GM18520 (cell line): ENCODE measurements at regions not wholly inside any gene's neighbourhood (a gene's known extent, or its start where the extent isn't known, plus 50 kb on each side); places are given as distances from the start of the nearest gene placed in this dataset.
"Not testable (repeated sequence)": the region's sequence is repeated elsewhere in the genome, so short reads cannot be mapped to it uniquely, and the experiment has no call there.

Experiments used
- ATAC-seq: cut with Tn5 transposase; IDR thresholded peaks from one replicate; pipeline ENCODE4 v1.9.1; 2021; ENCODE audit not compliant: unreplicated experiment

GRCh38 chr3:102896851-102897621 is 462.2 kb downstream of the ZPLD1 start:
- no peak for ATAC-seq

GRCh38 chr3:102904629-102905028 is 469.8 kb downstream of the ZPLD1 start:
- no peak for ATAC-seq

- ATAC-seq: no peak
Measured at GRCh38 chr3:102905811-102906210, 471.0 kb downstream of the ZPLD1 start.

GRCh38 chr3:102906818-102907217 is 472.0 kb downstream of the ZPLD1 start:
- ATAC-seq: no peak

GRCh38 chr3:102909904-102910303 is 475.1 kb downstream of the ZPLD1 start:
- no peak for ATAC-seq

- no peak for ATAC-seq
Measured at GRCh38 chr3:102916532-102916931, 481.7 kb downstream of the ZPLD1 start.

GRCh38 chr3:102926618-102927017 is 491.8 kb downstream of the ZPLD1 start:
- ATAC-seq: no peak

GRCh38 chr3:102933377-102933776 is 498.6 kb downstream of the ZPLD1 start:
- ATAC-seq: no peak

- no peak for ATAC-seq
Measured at GRCh38 chr3:102936511-102937045, 501.8 kb downstream of the ZPLD1 start.

- ATAC-seq: no peak
Measured at GRCh38 chr3:102941786-102942185, 507.0 kb downstream of the ZPLD1 start.

- ATAC-seq: not testable (repeated sequence)
Measured at GRCh38 chr3:102946445-102946844, 511.6 kb downstream of the ZPLD1 start.

GRCh38 chr3:102972350-102972749 is 537.5 kb downstream of the ZPLD1 start:
- ATAC-seq: no peak

GRCh38 chr3:102974333-102974732 is 539.5 kb downstream of the ZPLD1 start:
- ATAC-seq: no peak

GRCh38 chr3:102979191-102979590 is 544.4 kb downstream of the ZPLD1 start:
- ATAC-seq: no peak

- ATAC-seq: no peak
Measured at GRCh38 chr3:102979682-102980354, 545.0 kb downstream of the ZPLD1 start.

- ATAC-seq: no peak
Measured at GRCh38 chr3:102980355-102980696, 545.5 kb downstream of the ZPLD1 start.

GRCh38 chr3:103002425-103003176 is 567.8 kb downstream of the ZPLD1 start:
- ATAC-seq: no peak

GRCh38 chr3:103006526-103007183 is 571.8 kb downstream of the ZPLD1 start:
- ATAC-seq: no peak

GRCh38 chr3:103009609-103010008 is 574.8 kb downstream of the ZPLD1 start:
- no peak for ATAC-seq

GRCh38 chr3:103025880-103026279 is 591.1 kb downstream of the ZPLD1 start:
- no peak for ATAC-seq

- no peak for ATAC-seq
Measured at GRCh38 chr3:103033841-103034240, 599.0 kb downstream of the ZPLD1 start.
